Activated CD4-positive, alpha-beta T cell treated with anti-CD3 and anti-CD28 coated beads for 48 hours (primary cell): ENCODE measurements at regions not wholly inside any gene's neighbourhood (a gene's known extent, or its start where the extent isn't known, plus 50 kb on each side); places are given as distances from the start of the nearest gene placed in this dataset.

Experiments used
- DNase-seq: peaks from one replicate; pipeline ENCODE4 v3.0.0-alpha.2; 2020

- no peak for DNase-seq
Observed at GRCh38 chr5:143870362-143870761, 58.4 kb downstream of the HMHB1 start.

- DNase-seq, result no peak
Observed at GRCh38 chr5:143870871-143871632, 59.1 kb downstream of the HMHB1 start.

GRCh38 chr5:143871672-143872071 is 59.7 kb downstream of the HMHB1 start:
- no peak for DNase-seq

- DNase-seq, result no peak
Observed at GRCh38 chr5:143874312-143874711, 62.4 kb downstream of the HMHB1 start.

- no peak for DNase-seq
Observed at GRCh38 chr5:143877196-143877595, 65.2 kb downstream of the HMHB1 start.

GRCh38 chr5:143878430-143878829 is 66.5 kb downstream of the HMHB1 start:
- no peak for DNase-seq

GRCh38 chr5:143879646-143880045 is 67.7 kb downstream of the HMHB1 start:
- DNase-seq, result no peak

GRCh38 chr5:143880178-143880577 is 68.2 kb downstream of the HMHB1 start:
- DNase-seq, result no peak

GRCh38 chr5:143882520-143882919 is 70.6 kb downstream of the HMHB1 start:
- no peak for DNase-seq

- DNase-seq, result no peak
Observed at GRCh38 chr5:143886096-143886495, 74.1 kb downstream of the HMHB1 start.

GRCh38 chr5:143886651-143887638 is 75.0 kb downstream of the HMHB1 start:
- DNase-seq, result no peak

GRCh38 chr5:143887903-143888665 is 76.1 kb downstream of the HMHB1 start:
- no peak for DNase-seq

GRCh38 chr5:143888912-143889311 is 77.0 kb downstream of the HMHB1 start:
- DNase-seq, result no peak

GRCh38 chr5:143889986-143890385 is 78.0 kb downstream of the HMHB1 start:
- no peak for DNase-seq

GRCh38 chr5:143890487-143890886 is 78.5 kb downstream of the HMHB1 start:
- DNase-seq, result no peak

GRCh38 chr5:143892271-143892670 is 80.3 kb downstream of the HMHB1 start:
- DNase-seq, result no peak

GRCh38 chr5:143892908-143893307 is 80.9 kb downstream of the HMHB1 start:
- no peak for DNase-seq

GRCh38 chr5:143893638-143894037 is 81.7 kb downstream of the HMHB1 start:
- DNase-seq, result no peak

GRCh38 chr5:143896516-143896915 is 84.6 kb downstream of the HMHB1 start:
- DNase-seq, result no peak

- DNase-seq, result peak; percentile 6
Observed at GRCh38 chr5:143896966-143897365, 85.0 kb downstream of the HMHB1 start.

- DNase-seq, result no peak
Observed at GRCh38 chr5:143898381-143898780, 86.4 kb downstream of the HMHB1 start.

- no peak for DNase-seq
Observed at GRCh38 chr5:143898916-143899591, 87.1 kb downstream of the HMHB1 start.

GRCh38 chr5:143908959-143909358 is 97.0 kb downstream of the HMHB1 start:
- DNase-seq, result no peak
